Effector memory CD4-positive, alpha-beta T cell (primary cell): ENCODE measurements at regions not wholly inside any gene's neighbourhood (a gene's known extent, or its start where the extent isn't known, plus 50 kb on each side); places are given as distances from the start of the nearest gene placed in this dataset.
"Not testable (repeated sequence)": the region's sequence is repeated elsewhere in the genome, so short reads cannot be mapped to it uniquely, and the experiment has no call there.

Experiments
- DNase-seq, 3 donors: peaks; one replicate each; pipeline ENCODE4 v3.0.0-alpha.2; 2020
- H3K27ac ChIP-seq: 2 replicates; pipeline ENCODE4 v1.7.0; 2013; ENCODE audit warnings: mild to moderate bottlenecking, low read length, moderate library complexity; ENCODE audit not compliant: insufficient read depth, poor library complexity, severe bottlenecking
- H3K27me3 ChIP-seq: replicated peaks from 2 replicates; pipeline ENCODE4 v1.7.0; 2013; ENCODE audit warnings: mild to moderate bottlenecking, low read length; ENCODE audit not compliant: insufficient read depth, control insufficient read depth, poor library complexity, severe bottlenecking
- H3K36me3 ChIP-seq: 2 replicates; pipeline ENCODE4 v1.7.0; 2013; ENCODE audit warnings: mild to moderate bottlenecking, low read length, moderate library complexity; ENCODE audit not compliant: control insufficient read depth, insufficient read depth
- H3K4me1 ChIP-seq: 2 replicates; pipeline ENCODE4 v1.7.0; 2013; ENCODE audit warnings: low read length, mild to moderate bottlenecking; ENCODE audit not compliant: control insufficient read depth, insufficient read depth, poor library complexity, severe bottlenecking
- H3K4me3 ChIP-seq: 2 replicates; pipeline ENCODE4 v1.7.0; 2013; ENCODE audit warnings: low read length, low read depth, mild to moderate bottlenecking; ENCODE audit not compliant: insufficient read depth, poor library complexity, severe bottlenecking
- H3K9me3 ChIP-seq: 2 replicates; pipeline ENCODE4 v1.7.0; 2013; ENCODE audit warnings: mild to moderate bottlenecking, low read length, moderate library complexity; ENCODE audit not compliant: control insufficient read depth

DNA sequence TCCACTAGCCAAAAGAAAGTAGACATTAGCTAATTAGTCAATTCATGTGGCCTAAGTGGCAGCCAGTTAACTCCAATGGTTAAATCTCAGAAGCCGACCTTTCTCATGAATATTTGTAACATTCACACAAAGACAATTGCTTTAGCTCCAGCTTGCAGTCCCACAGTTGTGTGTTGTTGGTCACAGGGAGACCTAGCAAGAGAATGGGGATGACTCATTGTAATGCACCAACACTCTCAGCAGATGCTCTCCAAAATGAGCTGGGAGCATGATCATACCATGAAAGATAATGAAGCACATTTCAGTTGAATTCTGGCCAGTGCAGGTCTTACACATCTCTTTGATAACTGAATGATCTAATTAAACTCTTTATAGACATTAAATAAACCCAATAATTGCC is 160.4 kb downstream of the HLX start:
- no peak for DNase-seq
- Histone ChIP-seq H3K4me1 (no peaks in the 10 kb centered on the region), H3K9me3 (no peaks in the 10 kb centered on the region), H3K36me3 (no peaks in the 10 kb centered on the region), H3K27ac (no peak overlapping the region), H3K27me3 (no peaks in the 10 kb centered on the region), H3K4me3 (no peak overlapping the region)

DNA sequence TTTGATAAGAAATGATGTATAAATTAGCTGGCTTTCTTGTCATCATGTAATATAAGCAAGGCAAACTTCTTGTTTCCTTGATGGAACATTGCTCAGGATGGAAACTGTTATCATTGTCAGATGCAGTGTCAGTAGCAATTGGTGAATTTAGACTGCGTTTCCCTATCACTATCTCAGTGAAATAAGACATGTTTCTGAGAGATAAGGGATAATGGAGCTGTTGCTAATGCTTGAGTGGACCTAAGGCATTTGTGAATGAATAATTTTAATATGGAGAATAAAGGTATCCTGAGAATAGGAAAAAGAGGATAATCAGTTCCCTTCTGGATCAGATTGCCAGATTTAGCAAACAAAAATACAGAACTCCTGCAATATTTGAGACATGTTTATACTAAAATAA is 160.9 kb downstream of the HLX start:
- no peaks in the 10 kb centered on the region for H3K36me3 ChIP-seq
- H3K27me3 ChIP-seq, result no peaks in the 10 kb centered on the region
- H3K4me1 ChIP-seq, result no peaks in the 10 kb centered on the region
- H3K4me3 ChIP-seq, result no peak overlapping the region
- H3K9me3 ChIP-seq, result no peaks in the 10 kb centered on the region
- no peak for DNase-seq
- H3K27ac ChIP-seq, result no peak overlapping the region

DNA sequence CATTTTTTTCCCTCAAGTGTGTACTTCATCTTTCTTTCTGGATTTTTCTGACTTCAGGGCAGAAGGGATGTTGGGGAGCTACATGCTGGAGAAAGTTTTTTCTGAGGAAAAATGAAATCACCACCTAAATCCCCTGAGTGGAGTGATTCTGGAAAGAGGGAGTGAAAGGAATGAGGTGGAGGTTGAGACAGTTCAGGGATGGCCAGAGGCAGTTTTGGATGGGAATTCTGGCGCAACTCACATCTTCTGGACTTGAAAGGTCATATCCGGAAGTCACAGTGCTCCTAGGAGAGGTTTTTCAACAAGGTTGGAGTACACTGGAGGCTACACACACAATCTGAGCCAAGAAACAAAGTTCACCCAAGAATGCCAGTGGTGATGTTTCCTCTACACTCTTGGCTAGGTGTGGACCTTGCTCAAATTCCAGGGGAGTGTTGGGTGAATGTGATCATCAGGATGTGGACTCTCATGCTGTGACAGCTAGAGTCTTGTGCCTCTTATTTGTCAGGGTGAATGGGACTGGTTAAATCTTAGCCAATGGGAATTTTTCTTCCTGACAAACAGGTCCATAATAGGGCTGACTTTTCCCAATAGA is 161.5 kb downstream of the HLX start:
- H3K27me3 ChIP-seq, result no peaks in the 10 kb centered on the region

GRCh38 chr1:221044538-221044937 is 165.3 kb downstream of the HLX start:
- no peak for DNase-seq

More for the DNA sequence above, 161.5 kb downstream of the HLX start:
- no peaks in the 10 kb centered on the region for H3K9me3 ChIP-seq
- no peak for DNase-seq
- H3K4me1 ChIP-seq, result no peaks in the 10 kb centered on the region
- H3K36me3 ChIP-seq, result no peaks in the 10 kb centered on the region
- no peak overlapping the region for H3K4me3 ChIP-seq
- H3K27ac ChIP-seq, result no peak overlapping the region

GRCh38 chr1:221045151-221045550 is 165.9 kb downstream of the HLX start:
- H3K27me3 ChIP-seq, result no peaks in the 10 kb centered on the region
- no peaks in the 10 kb centered on the region for H3K36me3 ChIP-seq
- no peak overlapping the region for H3K4me3 ChIP-seq
- no peak overlapping the region for H3K27ac ChIP-seq
- no peak for DNase-seq
- H3K4me1 ChIP-seq, result no peaks in the 10 kb centered on the region
- H3K9me3 ChIP-seq, result no peaks in the 10 kb centered on the region

More at GRCh38 chr1:221044538-221044937, 165.3 kb downstream of the HLX start:
- no peaks in the 10 kb centered on the region for H3K4me1 ChIP-seq
- no peak overlapping the region for H3K27ac ChIP-seq
- H3K36me3 ChIP-seq, result no peaks in the 10 kb centered on the region
- no peaks in the 10 kb centered on the region for H3K27me3 ChIP-seq
- no peak overlapping the region for H3K4me3 ChIP-seq
- no peaks in the 10 kb centered on the region for H3K9me3 ChIP-seq

GRCh38 chr1:221045842-221046831 is 166.9 kb downstream of the HLX start:
- Histone ChIP-seq H3K27ac (no peak overlapping the region), H3K4me1 (no peaks in the 10 kb centered on the region), H3K4me3 (no peak overlapping the region), H3K9me3 (no peaks in the 10 kb centered on the region), H3K36me3 (no peaks in the 10 kb centered on the region), H3K27me3 (no peaks in the 10 kb centered on the region)
- DNase-seq, result no peak

DNA sequence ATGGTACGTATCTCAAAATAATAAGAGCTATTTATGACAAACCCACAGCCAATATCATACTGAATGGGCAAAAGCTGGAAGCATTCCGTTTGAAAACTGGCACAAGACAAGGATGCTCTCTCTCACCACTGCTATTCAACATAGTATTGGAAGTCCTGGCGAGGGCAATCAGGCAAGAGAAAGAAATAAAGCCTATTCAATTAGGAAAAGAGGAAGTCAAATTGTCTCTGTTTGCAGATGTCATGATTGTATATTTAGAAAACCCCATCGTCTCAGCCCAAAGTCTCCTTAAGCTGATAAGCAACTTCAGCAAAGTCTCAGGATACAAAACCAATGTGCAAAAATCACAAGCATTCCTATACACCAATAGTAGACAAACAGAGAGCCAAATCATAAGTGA is 172.1 kb downstream of the HLX start:
- DNase-seq, H3K27ac ChIP-seq, H3K4me3 ChIP-seq, H3K9me3 ChIP-seq, H3K4me1 ChIP-seq, H3K36me3 ChIP-seq, H3K27me3 ChIP-seq: not testable (repeated sequence)

DNA sequence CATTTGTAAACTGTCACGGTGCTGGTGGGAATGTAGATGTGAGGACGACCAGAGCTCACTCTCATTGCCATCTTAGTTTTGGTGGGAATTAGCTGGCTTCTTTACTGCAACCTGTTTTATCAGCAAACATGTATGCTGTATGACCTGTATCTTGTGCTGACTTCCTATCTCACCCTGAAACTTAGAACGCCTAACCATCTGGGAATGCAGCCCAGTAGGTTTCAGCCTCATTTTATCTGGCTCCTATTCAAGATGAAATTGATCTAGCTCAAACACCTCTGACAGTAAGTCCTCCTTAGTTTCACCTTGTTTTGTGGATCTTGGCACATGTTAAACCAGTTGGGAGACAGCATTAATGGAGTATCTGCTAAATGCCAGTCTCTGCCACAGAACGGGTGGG is 174.6 kb downstream of the HLX start:
- Histone ChIP-seq H3K4me1 (no peaks in the 10 kb centered on the region), H3K36me3 (no peaks in the 10 kb centered on the region), H3K27me3 (no peaks in the 10 kb centered on the region), H3K4me3 (no peak overlapping the region), H3K9me3 (no peaks in the 10 kb centered on the region), H3K27ac (no peak overlapping the region)
- DNase-seq, result no peak

DNA sequence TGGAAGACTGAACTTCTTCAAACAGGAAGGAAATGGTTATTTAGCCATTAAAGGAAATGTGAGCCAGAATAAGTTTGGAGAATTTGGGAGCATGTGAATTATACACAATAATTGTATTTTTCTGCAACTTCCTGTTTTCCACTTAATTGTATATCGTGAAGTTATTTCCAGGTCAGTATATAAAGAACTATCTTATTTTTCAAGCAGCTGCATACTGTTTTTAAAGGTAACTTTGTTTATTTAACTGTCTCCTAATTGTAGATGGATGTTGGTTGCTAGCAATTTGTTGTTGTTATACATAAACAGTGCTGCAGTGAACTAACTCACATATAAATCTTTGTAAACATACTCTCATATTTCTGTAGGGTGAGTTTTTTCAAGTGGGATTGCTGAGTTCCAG is 180.3 kb downstream of the HLX start:
- H3K27ac ChIP-seq, result no peak overlapping the region
- no peak for DNase-seq
- H3K4me3 ChIP-seq, result no peak overlapping the region
- H3K4me1 ChIP-seq, result no peaks in the 10 kb centered on the region
- no peaks in the 10 kb centered on the region for H3K9me3 ChIP-seq
- no peaks in the 10 kb centered on the region for H3K27me3 ChIP-seq
- H3K36me3 ChIP-seq, result no peaks in the 10 kb centered on the region

DNA sequence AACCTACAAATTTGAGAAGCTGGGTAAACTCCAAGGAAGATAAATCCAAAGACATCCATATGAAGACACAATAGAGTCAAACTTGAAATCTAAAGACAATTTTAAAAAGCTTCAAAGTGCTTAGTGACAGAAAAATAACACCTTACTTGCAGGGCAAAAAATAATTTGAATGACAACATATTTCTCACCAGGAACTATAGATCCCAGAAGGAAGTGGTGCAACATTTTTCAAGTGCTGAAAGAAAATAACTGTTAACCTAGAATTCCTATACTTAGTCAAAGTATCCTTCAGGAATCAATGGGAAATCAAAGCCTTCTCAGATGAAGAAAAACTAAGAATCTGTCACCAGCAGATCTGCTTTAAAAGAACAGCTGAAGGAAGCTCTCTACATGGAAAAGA is 184.4 kb downstream of the HLX start:
- no peak for DNase-seq
- H3K4me3 ChIP-seq, result no peak overlapping the region
- H3K4me1 ChIP-seq, result no peaks in the 10 kb centered on the region

More for the DNA sequence above, 184.4 kb downstream of the HLX start:
- Histone ChIP-seq H3K27ac (no peak overlapping the region), H3K36me3 (no peaks in the 10 kb centered on the region), H3K9me3 (no peaks in the 10 kb centered on the region), H3K27me3 (no peaks in the 10 kb centered on the region)
